Subcutaneous abdominal adipose tissue (tissue), 5 donors: ENCODE measurements at regions not wholly inside any gene's neighbourhood (a gene's known extent, or its start where the extent isn't known, plus 50 kb on each side); places are given as distances from the start of the nearest gene placed in this dataset.

Experiments used
- H3K27ac ChIP-seq: one replicate; pipeline ENCODE4 v1.7.0; 2013; ENCODE audit warnings: low read depth, mild to moderate bottlenecking, inconsistent platforms, low read length, moderate library complexity
- H3K27me3 ChIP-seq, 5 donors: one replicate each; pipeline ENCODE4 v1.7.0; 2013; ENCODE audit warnings: low read length in 5 of 5, inconsistent platforms in 1 of 5; ENCODE audit not compliant: control insufficient read depth in 5 of 5, insufficient read depth in 4 of 5
- H3K36me3 ChIP-seq, 5 donors: one replicate each; pipeline ENCODE4 v1.7.0; 2013; ENCODE audit warnings: low read length in 5 of 5; ENCODE audit not compliant: control insufficient read depth in 5 of 5, insufficient read depth in 5 of 5
- H3K4me1 ChIP-seq, 5 donors: one replicate each; pipeline ENCODE4 v1.7.0; 2013; ENCODE audit warnings: low read length in 5 of 5, mild to moderate bottlenecking in 3 of 5, moderate library complexity in 1 of 5; ENCODE audit not compliant: control insufficient read depth in 5 of 5, insufficient read depth in 5 of 5
- H3K4me3 ChIP-seq, 5 donors: one replicate each; pipeline ENCODE4 v1.7.0; 2013; ENCODE audit warnings: low read length in 5 of 5, low read depth in 1 of 5
- H3K9ac ChIP-seq, 5 donors: one replicate each; pipeline ENCODE4 v1.7.0; 2013; ENCODE audit warnings: low read length in 5 of 5, mild to moderate bottlenecking in 4 of 5, moderate library complexity in 3 of 5
- H3K9me3 ChIP-seq, 5 donors: one replicate each; pipeline ENCODE4 v1.7.0; 2013; ENCODE audit warnings: low read length in 5 of 5; ENCODE audit not compliant: control insufficient read depth in 5 of 5
- donor health status: healthy.
- donor health status: healthy.
- donor health status: healthy.
- donor health status: healthy.
- donor health status: healthy.

DNA sequence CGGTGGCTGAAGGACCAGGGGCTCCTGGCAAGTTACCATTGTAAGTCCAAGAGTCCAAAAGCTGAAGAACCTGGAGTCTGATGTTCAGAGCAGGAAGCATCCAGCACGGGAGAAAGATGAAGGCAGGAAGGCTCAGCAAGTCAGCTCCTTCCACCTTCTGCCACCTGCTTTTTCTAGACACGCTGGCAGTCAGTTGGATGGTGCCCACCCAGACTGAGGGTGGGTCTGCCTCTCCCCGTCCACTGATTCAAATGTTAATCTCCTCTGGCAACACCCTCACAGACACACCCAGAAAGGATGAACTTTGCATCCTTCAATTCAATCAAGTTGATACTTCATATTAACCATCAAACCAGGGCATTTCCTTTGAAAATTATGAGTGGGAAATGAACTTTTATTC, 1272.4 kb upstream of the TMEM132C start:
- no peak overlapping the region for H3K27ac ChIP-seq
- H3K36me3 ChIP-seq: no peaks in the 10 kb centered on the region
- no peaks in the 10 kb centered on the region for H3K4me1 ChIP-seq
- no peak overlapping the region for H3K4me3 ChIP-seq
- H3K27me3 ChIP-seq: peaks cover 0 to 3% (median 0%) of the 10 kb centered on the region in 5 donors
- no peak overlapping the region for H3K9ac ChIP-seq
- H3K9me3 ChIP-seq: no peaks in the 10 kb centered on the region

DNA sequence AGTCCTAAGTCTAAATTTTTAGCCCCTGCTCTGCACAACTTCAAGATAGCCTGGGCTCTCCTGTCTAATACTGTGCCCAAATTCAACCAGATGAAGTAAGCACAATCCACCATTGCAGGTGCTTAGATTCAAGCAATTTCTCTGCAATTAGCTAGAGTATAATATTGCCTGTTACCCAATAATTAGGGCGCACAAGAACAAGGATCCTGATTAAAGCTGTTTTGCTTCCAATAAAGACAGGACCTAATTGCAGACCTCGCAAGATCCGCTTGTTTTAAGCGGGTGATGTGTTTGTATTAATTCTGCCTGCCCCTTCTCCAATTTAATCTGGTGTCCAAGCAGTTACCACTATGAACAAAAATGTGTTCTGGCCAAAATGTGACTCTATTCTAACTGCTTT, 1268.9 kb upstream of the TMEM132C start:
- H3K4me3 ChIP-seq: no peak overlapping the region
- H3K9ac ChIP-seq: no peak overlapping the region
- H3K4me1 ChIP-seq: no peaks in the 10 kb centered on the region
- H3K27ac ChIP-seq: no peak overlapping the region
- H3K9me3 ChIP-seq: no peaks in the 10 kb centered on the region
- peaks cover 0 to 3% (median 0%) of the 10 kb centered on the region in 5 donors for H3K27me3 ChIP-seq
- H3K36me3 ChIP-seq: no peaks in the 10 kb centered on the region

- Histone ChIP-seq H3K9me3 (no peaks in the 10 kb centered on the region), H3K4me3 (no peak overlapping the region), H3K27ac (no peak overlapping the region), H3K36me3 (no peaks in the 10 kb centered on the region), H3K9ac (no peak overlapping the region), H3K4me1 (no peaks in the 10 kb centered on the region), H3K27me3 (peaks cover 0 to 3% (median 0%) of the 10 kb centered on the region in 5 donors)
Measured at GRCh38 chr12:126998747-126999285, 1268.2 kb upstream of the TMEM132C start.

DNA sequence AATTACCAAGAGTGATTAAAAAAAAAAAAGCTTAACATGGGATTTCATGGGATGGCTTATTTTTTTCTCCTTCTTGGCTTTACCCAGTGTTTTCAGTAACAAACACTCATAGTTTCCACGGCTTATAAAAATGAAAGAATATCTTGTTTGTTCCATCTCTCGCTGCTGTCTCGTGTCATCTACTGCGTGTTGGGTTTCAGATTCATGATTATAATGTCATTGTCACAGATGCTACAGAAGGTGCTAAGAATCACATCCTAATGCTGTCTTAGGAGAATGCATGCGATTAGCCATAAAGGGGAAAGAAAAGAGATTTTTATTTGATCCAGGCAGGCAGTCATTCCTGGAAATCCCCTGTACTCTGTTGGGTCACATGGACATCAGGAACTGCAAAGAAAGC, 1267.6 kb upstream of the TMEM132C start:
- Histone ChIP-seq H3K4me1 (no peaks in the 10 kb centered on the region), H3K36me3 (no peaks in the 10 kb centered on the region), H3K4me3 (no peak overlapping the region), H3K9me3 (no peaks in the 10 kb centered on the region), H3K9ac (no peak overlapping the region), H3K27me3 (peaks cover 0 to 3% (median 0%) of the 10 kb centered on the region in 5 donors), H3K27ac (no peak overlapping the region)

- no peak overlapping the region for H3K9ac ChIP-seq
- no peaks in the 10 kb centered on the region for H3K9me3 ChIP-seq
- no peaks in the 10 kb centered on the region for H3K27me3 ChIP-seq
Measured at GRCh38 chr12:127005406-127005805, 1261.6 kb upstream of the TMEM132C start.

GRCh38 chr12:127006972-127007371, 1260.0 kb upstream of the TMEM132C start:
- Histone ChIP-seq H3K4me1 (no peaks in the 10 kb centered on the region), H3K36me3 (no peaks in the 10 kb centered on the region), H3K27me3 (peaks cover 0 to 4% (median 0%) of the 10 kb centered on the region in 5 donors), H3K27ac (no peak overlapping the region), H3K4me3 (no peak overlapping the region), H3K9me3 (no peaks in the 10 kb centered on the region), H3K9ac (no peak overlapping the region)

More at GRCh38 chr12:127005406-127005805, 1261.6 kb upstream of the TMEM132C start:
- H3K4me3 ChIP-seq: no peak overlapping the region
- H3K36me3 ChIP-seq: no peaks in the 10 kb centered on the region
- H3K4me1 ChIP-seq: no peaks in the 10 kb centered on the region
- H3K27ac ChIP-seq: no peak overlapping the region

GRCh38 chr12:127008755-127009403, 1258.1 kb upstream of the TMEM132C start:
- Histone ChIP-seq H3K36me3 (no peaks in the 10 kb centered on the region), H3K27ac (no peak overlapping the region), H3K27me3 (peaks cover 0 to 4% (median 0%) of the 10 kb centered on the region in 5 donors), H3K4me3 (no peak overlapping the region), H3K9me3 (peaks cover 0 to 3% (median 0%) of the 10 kb centered on the region in 5 donors), H3K9ac (no peak overlapping the region), H3K4me1 (no peaks in the 10 kb centered on the region)

DNA sequence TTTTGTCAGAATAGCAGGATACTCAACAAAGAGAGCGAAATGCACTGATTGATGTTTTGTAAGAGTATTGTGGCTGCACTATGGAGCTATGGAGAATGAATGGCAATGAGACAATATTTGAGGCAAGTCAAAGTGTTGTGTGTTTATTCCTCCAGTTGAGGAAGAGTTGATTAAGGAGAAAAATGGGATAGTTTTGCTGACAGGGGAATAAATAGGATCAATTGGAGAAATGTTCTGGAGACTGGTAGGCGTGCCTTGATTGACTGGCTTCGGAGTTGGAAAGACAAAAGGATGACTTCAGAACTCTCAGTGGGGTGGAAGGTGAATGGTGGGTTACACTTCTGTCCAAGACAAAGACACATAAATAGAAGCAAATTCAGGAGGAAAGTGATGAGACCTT, 1254.9 kb upstream of the TMEM132C start:
- no peak overlapping the region for H3K9ac ChIP-seq
- no peak overlapping the region for H3K27ac ChIP-seq
- no peak overlapping the region for H3K4me3 ChIP-seq
- no peaks in the 10 kb centered on the region for H3K4me1 ChIP-seq
- peaks cover 0 to 4% (median 0%) of the 10 kb centered on the region in 5 donors for H3K27me3 ChIP-seq
- H3K36me3 ChIP-seq: no peaks in the 10 kb centered on the region
- peaks cover 0 to 3% (median 0%) of the 10 kb centered on the region in 5 donors for H3K9me3 ChIP-seq

DNA sequence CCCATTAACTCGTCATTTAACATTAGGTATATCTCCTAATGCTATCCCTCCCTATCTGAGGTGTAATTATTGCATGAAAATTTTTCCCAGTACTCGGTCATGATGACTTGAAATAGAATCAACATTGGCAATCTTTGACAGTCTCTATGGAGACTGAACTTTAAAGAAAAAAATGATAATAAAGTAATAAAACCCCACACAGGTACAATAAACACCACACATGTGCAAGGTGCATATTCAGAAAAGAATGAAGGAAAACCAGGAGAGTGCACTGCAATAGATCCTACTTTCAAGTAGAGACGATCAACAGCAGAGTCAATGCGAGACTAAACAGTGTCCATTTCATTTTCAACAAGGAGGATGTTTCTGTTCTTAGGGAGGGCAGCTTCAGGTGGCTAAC, 1253.8 kb upstream of the TMEM132C start:
- Histone ChIP-seq H3K36me3 (no peaks in the 10 kb centered on the region), H3K27ac (no peak overlapping the region), H3K4me3 (no peak overlapping the region), H3K9me3 (peaks cover 0 to 3% (median 0%) of the 10 kb centered on the region in 5 donors), H3K27me3 (peaks cover 0 to 4% (median 0%) of the 10 kb centered on the region in 5 donors), H3K9ac (no peak overlapping the region), H3K4me1 (no peaks in the 10 kb centered on the region)

DNA sequence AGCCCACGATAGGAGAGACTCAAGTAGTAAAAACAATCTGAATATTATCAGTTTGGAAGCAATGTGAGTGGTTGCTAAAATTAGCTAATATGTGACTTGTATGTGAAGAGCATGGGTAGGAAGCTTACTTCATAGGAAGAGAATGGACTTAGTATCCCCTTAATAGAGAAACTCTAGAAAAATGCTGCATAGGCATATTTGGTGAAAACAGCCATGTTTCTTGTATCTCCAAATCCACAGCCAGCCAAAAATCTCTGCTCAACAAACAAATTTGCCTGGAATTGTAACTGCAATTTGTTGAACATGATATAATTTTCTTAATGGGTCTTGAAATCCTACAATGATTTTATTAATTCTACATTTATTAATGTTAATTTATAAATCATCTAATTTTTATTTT, 1252.9 kb upstream of the TMEM132C start:
- H3K27me3 ChIP-seq: peaks cover 0 to 4% (median 0%) of the 10 kb centered on the region in 5 donors
- no peak overlapping the region for H3K9ac ChIP-seq
- H3K9me3 ChIP-seq: peaks cover 0 to 3% (median 0%) of the 10 kb centered on the region in 5 donors
- no peaks in the 10 kb centered on the region for H3K36me3 ChIP-seq
- H3K4me3 ChIP-seq: no peak overlapping the region
- no peak overlapping the region for H3K27ac ChIP-seq
- H3K4me1 ChIP-seq: no peaks in the 10 kb centered on the region
